GM18858 (cell line): ENCODE measurements at regions not wholly inside any gene's neighbourhood (a gene's known extent, or its start where the extent isn't known, plus 50 kb on each side); places are given as distances from the start of the nearest gene placed in this dataset.
"Not testable (repeated sequence)": the region's sequence is repeated elsewhere in the genome, so short reads cannot be mapped to it uniquely, and the experiment has no call there.

Experiments used
- ATAC-seq: cut with Tn5 transposase; IDR thresholded peaks from one replicate; pipeline ENCODE4 v1.9.1; 2021; ENCODE audit not compliant: unreplicated experiment

GRCh38 chr6:85357651-85358050 is 92.2 kb upstream of the NT5E start:
- no peak for ATAC-seq

DNA sequence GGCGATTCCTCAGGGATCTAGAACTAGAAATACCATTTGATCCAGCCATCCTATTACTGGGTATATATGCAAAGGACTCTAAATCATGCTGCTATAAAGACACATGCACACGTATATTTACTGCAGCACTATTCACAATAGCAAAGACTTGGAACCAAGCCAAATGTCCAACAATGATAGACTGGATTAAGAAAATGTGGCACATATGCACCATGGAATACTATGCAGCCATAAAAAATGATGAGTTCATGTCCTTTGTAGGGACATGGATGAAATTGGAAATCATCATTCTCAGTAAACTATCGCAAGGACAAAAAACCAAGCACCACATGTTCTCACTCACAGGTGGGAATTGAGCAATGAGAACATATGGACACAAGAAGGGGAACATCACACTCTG is 93.1 kb upstream of the NT5E start:
- not testable (repeated sequence) for ATAC-seq

DNA sequence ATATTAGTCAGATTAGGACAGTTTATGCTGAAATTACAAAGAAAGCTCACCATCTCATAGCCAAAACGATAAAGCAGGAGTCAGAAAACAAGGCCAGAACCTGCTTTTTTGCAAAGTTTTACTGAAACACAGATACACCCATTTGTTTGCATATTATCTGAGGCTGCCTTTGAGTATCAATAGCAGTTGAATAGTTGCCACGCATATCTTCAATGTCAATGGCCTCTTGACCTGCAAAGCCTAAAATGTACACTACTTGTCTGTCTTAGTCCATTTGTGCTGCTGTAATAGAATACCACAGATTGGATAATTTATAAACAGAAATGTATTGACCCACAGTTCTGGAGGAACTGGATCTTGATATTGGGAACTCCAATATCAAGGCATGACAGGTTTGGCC is 94.1 kb upstream of the NT5E start:
- no peak for ATAC-seq

DNA sequence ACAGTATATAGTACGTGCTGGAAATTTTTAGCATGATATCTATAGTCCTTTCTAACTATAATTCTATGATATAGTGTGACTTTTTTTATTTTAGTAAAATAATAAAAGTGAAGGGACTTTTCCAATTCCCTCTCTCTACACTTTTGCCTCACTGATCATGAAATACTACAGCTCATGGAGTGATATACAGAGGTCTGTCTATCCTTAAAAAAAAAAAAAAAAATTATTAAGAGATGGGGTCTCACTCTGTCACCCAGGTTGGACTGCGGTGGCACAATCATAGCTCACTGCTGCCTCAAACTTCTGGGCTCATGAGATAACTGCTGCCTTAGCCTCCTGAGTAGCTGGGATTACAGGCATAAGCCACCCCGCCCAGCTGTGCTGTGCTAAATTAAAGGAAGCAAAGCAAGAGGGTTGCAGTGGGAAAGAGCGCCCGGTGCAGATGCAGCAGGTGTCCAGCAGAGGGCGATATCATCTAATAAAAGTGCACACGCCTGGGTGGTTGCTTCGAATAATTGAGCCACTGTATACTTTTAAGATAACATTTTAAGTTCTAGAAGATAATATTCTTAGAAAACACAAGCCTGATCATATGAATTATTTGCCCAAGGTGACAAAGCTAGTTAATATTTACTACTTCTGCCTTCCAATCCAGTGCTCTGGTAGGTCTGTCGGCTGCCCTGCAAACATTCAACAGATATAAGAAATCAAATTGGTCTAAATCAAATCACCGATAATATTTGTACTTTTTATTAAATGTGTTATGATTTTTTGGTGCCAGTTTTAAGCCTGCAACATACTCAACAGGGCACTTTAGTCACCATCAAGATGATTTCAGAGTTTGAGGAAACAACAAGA is 94.9 kb upstream of the NT5E start:
- ATAC-seq = peak; percentile 66

- no peak for ATAC-seq
These were observed 96.9 kb upstream of the NT5E start for GRCh38 chr6:85353012-85353411.

DNA sequence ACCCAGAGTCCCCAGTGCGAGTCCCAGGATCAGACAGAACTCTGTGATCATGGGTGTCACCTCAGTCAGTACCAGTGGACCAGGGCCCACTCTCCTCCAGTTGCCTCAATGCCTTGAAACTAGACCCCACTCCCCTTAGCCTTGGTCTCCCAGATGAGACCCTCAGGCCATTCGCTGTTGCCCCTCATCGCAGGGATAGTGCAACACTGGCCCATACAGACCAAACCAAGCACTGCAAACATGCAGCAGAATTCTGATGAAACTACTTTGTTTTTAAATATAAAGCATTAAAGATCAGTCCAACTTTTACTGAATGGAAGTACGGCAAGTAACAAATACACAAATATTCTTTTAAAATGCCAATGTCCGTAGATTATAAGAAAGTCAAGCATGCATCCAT is 101.2 kb upstream of the NT5E start:
- no peak for ATAC-seq

GRCh38 chr6:85347812-85348211 is 102.1 kb upstream of the NT5E start:
- ATAC-seq = no peak

- ATAC-seq = no peak
These were observed 103.7 kb upstream of the NT5E start for GRCh38 chr6:85346196-85346595.

DNA sequence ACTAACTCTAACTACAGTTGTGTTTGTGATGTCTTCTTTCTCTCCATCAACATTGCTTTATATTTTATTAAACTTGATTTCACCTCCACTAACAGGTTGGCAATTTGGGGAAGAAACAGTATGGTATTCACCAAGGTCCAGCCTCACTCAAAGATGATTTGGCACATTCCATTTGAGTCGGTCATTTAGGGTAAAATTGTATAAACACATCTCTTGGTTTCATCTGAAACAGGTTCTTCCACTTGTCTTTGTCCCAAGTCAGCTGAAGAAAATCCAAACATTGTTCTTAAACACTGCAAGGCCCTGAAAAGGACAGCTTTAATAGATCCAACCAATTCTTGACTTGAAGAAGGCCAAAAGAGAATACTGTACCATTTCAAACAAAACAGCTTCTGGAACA is 104.9 kb upstream of the NT5E start:
- no peak for ATAC-seq

- ATAC-seq = no peak
These were observed 106.5 kb upstream of the NT5E start for GRCh38 chr6:85343428-85343827.

DNA sequence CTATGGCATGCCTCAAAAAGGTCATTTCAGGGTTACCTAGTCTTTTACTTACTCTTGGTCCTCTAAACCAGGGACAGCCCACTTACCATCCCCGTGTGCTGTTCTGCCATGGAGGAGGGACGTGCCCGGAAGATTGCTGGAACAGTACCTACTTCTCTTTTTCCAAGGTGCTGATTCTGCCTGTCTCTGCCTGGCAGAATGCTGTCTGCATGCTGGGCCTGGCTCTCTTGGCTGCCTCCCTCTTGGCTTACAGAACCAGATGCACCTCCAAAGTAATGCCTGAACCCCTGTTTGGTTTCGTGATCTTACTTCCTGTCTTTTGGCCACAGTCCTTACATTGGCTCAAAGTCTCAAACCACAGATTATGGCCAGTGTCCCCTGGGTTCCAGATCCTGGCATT is 120.7 kb upstream of the NT5E start:
- no peak for ATAC-seq

DNA sequence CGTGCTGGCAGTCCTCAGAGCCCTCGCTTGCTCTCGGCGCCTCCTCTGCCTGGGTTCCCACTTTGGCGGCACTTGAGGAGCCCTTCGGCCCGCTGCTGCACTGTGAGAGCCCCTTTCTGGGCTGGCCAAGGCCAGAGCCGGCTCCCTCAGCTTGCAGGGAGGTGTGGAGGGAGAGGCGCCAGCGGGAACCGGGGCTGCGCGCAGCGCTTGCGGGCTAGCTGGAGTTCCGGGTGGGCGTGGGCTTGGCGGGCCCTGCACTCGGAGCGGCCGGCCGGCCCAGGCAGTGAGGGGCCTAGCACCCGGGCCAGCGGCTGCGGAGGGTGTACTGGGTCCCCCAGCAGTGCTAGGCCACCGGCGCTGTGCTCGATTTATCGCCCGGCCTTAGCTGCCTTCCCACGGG is 124.1 kb upstream of the NT5E start:
- not testable (repeated sequence) for ATAC-seq

- peak; percentile 80 for ATAC-seq
These were observed 126.3 kb upstream of the NT5E start for GRCh38 chr6:85323435-85324040.

DNA sequence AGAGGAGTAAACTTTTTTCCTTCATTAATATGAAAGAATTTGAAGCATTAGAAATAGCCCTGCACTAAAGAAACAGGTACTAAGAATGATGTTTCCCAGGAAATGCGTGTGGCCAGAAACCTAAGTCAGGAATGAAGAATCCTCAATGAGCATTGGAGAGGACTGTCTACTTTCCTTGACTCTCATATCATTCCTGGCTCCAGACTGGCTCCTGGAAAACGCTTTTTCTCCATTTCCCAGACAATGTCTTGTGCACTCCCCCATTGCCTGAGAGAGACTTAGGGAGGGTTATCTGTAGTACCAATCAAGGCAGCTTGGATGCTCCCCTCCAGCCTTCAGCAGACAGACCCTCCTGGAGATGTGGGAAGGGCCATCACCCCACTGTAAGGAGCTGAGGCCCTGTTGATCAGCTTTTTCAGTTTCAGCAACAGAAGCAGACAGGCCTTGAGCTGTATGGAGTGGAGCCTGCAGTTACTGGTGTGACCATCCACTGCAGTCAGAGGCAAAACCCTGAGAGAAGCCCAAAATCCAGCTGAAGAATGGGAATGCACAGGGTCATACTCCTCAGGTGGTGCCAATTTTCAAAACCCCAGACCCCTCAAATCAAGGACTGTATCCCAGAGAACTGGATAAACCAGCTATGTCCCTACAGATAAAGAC is 127.3 kb upstream of the NT5E start:
- ATAC-seq = no peak

- no peak for ATAC-seq
These were observed 128.0 kb upstream of the NT5E start for GRCh38 chr6:85321906-85322305.

GRCh38 chr6:85314586-85314985 is 135.3 kb upstream of the NT5E start:
- ATAC-seq = no peak

- ATAC-seq = no peak
These were observed 149.3 kb upstream of the NT5E start for GRCh38 chr6:85300581-85300980.

DNA sequence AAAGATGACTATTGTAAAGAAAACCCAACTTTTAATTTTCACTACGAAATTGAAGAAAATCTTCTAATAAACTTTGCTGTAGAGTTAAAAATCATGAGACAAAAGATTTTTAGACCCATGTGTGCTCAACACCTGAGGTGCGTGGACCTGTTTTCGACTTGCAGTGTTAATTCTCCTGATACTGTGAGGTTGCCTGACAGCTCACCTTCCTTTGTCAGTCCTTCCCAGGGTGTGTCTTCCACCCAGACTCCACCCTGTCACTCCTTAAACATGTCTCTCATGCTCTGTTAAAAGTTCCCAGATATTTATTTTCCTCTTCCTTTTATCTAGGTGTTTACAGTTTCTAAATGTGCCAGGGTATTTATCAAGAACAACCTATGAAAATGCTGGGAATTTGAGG is 151.3 kb upstream of the NT5E start:
- no peak for ATAC-seq

DNA sequence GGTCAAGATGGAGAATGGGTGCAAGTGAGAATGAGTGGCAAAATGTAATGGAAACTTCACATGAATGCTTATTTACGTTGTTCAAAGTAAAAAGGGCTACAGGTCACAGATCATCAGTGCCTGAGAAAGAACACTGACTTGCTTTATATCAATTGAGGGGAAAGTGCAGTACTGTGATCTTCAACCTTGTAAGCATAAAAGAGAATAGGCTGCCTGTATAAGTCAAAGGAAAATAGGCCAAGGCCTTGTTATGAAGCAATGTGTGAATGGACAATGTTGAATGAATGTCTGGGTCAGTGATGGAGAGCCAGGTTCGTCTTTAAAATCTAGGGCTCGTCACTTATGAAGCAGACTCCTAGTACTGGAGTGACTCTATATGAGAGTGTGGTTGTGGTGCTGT is 158.6 kb upstream of the NT5E start:
- ATAC-seq = no peak

GRCh38 chr6:85287654-85288053 is 162.2 kb upstream of the NT5E start:
- ATAC-seq = no peak

GRCh38 chr6:85287158-85287557 is 162.7 kb upstream of the NT5E start:
- ATAC-seq = no peak

GRCh38 chr6:85286507-85286906 is 163.4 kb upstream of the NT5E start:
- not testable (repeated sequence) for ATAC-seq
